Stimulated activated naive CD8-positive, alpha-beta T cell treated with anti-CD3 and anti-CD28 coated beads, Interleukin-15, Interleukin-2, amounts not matched to agents 100 ng/mL and 50 ng/mL, for 24 hours (primary cell): ENCODE measurements at regions not wholly inside any gene's neighbourhood (a gene's known extent, or its start where the extent isn't known, plus 50 kb on each side); places are given as distances from the start of the nearest gene placed in this dataset.
"Not testable (repeated sequence)": the region's sequence is repeated elsewhere in the genome, so short reads cannot be mapped to it uniquely, and the experiment has no call there.

Source experiments
- H3K27ac Mint-ChIP-seq: one replicate; pipeline ENCODE4 v1.8.0; 2021; ENCODE audit warnings: mild to moderate bottlenecking, mixed read lengths
- H3K27me3 Mint-ChIP-seq: one replicate; pipeline ENCODE4 v1.8.0; 2021; ENCODE audit warnings: mixed read lengths
- H3K36me3 Mint-ChIP-seq: one replicate; pipeline ENCODE4 v1.8.0; 2021; ENCODE audit warnings: low read depth, mixed read lengths
- H3K4me1 Mint-ChIP-seq: one replicate; pipeline ENCODE4 v1.8.0; 2021; ENCODE audit warnings: low read depth, mixed read lengths
- H3K4me3 Mint-ChIP-seq: one replicate; pipeline ENCODE4 v1.8.0; 2021; ENCODE audit warnings: mild to moderate bottlenecking, mixed read lengths
- H3K9me3 Mint-ChIP-seq: one replicate; pipeline ENCODE4 v1.8.0; 2021; ENCODE audit warnings: mixed read lengths

DNA sequence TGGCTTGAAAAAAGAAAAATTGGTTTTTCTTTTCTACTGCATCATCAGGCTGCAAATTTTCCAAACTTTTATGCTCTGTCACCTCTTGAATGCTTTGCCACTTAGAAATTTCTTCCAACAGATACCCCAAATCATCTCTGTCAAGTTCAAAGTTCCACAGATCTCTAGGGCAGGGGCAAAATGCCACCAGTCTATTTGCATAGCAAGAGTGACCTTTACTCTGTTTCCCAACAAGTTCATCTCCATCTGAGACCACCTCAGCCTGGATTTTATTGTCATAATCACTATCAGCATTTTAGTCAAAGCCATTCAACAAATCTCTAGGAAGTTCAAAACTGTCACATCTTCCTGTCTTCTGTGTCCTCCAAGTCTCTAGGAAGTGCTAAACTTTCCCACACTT lies 240.3 kb downstream of the DPY19L2 start:
- H3K9me3 Mint-ChIP-seq, H3K4me1 Mint-ChIP-seq, H3K36me3 Mint-ChIP-seq, H3K4me3 Mint-ChIP-seq, H3K27me3 Mint-ChIP-seq, H3K27ac Mint-ChIP-seq: not testable (repeated sequence)

DNA sequence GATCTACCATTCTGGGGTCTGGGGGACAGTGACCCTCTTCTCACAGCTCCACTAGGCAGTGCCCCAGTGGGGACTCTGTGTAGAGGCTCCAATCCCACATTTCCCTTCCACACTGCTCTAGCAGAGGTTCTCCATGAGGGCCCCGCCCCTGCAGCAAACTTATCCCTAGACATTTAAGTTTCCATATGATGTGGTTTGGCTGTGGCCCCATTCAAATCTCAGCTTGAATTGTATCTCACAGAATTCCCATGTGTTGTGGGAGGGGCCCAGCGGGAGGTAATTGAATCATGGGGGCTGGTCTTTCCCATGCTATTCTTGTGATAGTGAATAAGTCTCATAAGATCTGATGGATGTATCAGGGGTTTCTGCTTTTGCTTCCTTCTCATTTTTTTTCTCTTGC lies 241.3 kb downstream of the DPY19L2 start:
- not testable (repeated sequence) for H3K36me3 Mint-ChIP-seq, H3K9me3 Mint-ChIP-seq, H3K4me1 Mint-ChIP-seq

DNA sequence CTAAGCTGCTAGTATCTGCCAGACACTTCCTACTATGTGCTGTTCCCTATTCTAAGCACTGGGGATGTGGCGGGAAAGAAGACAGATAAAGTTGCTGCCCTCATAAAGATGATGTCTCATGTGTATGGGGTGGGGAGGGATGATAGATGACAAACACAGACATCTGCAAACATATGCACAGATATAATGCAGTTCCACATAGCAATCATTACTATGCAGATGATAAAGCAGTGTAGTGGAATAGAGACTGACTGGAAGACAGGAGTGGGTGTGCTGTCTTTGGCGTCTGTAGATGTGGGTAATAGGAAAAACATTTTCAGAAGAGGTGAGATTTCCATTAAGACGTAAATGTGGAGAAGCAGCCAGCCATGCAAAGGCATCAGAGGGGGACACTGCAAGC lies 243.6 kb downstream of the DPY19L2 start:
- H3K27ac Mint-ChIP-seq, result no peak overlapping the region
- no peaks in the 10 kb centered on the region for H3K4me1 Mint-ChIP-seq
- H3K36me3 Mint-ChIP-seq, result no peaks in the 10 kb centered on the region
- H3K27me3 Mint-ChIP-seq, result peaks cover 4% of the 10 kb centered on the region
- H3K4me3 Mint-ChIP-seq, result no peak overlapping the region
- H3K9me3 Mint-ChIP-seq, result no peaks in the 10 kb centered on the region

More for the DNA sequence above, 241.3 kb downstream of the DPY19L2 start:
- H3K27me3 Mint-ChIP-seq, H3K4me3 Mint-ChIP-seq, H3K27ac Mint-ChIP-seq: not testable (repeated sequence)

DNA sequence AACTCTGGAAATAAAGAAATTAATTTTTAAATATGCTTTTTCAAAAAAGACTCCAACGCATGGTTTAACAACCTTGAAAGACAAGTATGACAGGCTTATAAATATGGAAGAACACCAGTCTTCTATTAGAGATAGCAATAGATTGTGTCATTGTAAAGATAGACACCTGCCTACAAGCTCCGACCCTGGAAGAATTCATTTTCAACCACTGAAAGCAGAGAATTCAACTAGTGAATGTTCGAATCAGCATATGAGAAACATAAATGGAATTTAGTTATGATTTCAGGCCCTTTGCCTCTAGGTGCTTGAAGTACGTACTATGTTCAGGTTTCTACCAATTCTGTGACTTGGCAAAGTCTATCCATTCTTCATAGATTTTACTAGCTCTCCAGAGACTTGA lies 244.5 kb downstream of the DPY19L2 start:
- Mint-ChIP-seq H3K4me1 (no peaks in the 10 kb centered on the region), H3K27me3 (peaks cover 4% of the 10 kb centered on the region), H3K9me3 (no peaks in the 10 kb centered on the region), H3K27ac (no peak overlapping the region), H3K4me3 (no peak overlapping the region), H3K36me3 (no peaks in the 10 kb centered on the region)

DNA sequence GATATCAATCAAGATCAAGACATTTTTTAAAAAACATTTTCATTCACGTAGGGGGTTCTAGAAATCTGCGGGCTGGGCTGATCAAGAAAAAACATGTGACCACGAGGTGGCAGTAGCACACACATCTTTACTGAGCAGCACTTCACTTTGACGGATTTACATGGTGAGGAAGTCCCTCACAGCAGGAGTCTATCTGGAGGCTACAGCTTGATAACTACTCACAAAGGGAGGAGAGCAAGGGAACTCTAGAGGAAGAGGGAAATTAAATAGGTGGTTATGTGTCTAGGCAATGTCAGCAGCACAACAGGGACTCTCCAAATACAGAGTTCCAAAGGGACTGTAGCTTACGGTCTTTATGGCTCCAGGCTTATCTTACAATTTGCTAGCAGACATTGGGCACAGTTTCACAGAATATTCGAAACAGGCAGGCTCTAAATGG lies 248.1 kb downstream of the DPY19L2 start:
- Mint-ChIP-seq H3K4me1 (no peaks in the 10 kb centered on the region), H3K27me3 (peaks cover 4% of the 10 kb centered on the region), H3K36me3 (no peaks in the 10 kb centered on the region), H3K9me3 (no peaks in the 10 kb centered on the region), H3K4me3 (no peak overlapping the region), H3K27ac (no peak overlapping the region)

DNA sequence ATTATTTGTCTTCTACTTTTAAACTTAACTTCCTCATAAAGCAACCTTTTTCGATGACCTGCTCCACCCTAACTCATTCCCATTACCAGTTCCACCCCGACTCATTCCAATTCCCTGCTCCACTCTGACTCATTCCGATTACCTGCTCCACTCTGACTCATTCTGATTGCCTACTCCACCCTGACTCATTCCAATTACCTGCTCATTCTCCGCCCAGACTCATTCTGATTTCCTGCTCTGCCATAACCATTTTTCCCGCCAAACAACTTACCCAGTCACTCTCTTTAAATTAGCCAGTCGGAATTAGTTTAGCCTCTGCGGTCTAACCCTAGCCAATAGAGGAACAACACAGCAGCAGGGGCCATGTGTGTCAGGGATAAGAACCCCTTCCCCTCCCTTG lies 249.1 kb downstream of the DPY19L2 start:
- no peak overlapping the region for H3K4me3 Mint-ChIP-seq
- H3K27ac Mint-ChIP-seq, result peak overlapping the region; percentile 0
- H3K27me3 Mint-ChIP-seq, result no peaks in the 10 kb centered on the region
- H3K36me3 Mint-ChIP-seq, result peaks cover 4% of the 10 kb centered on the region
- peaks cover 4% of the 10 kb centered on the region for H3K9me3 Mint-ChIP-seq
- H3K4me1 Mint-ChIP-seq, result no peaks in the 10 kb centered on the region

DNA sequence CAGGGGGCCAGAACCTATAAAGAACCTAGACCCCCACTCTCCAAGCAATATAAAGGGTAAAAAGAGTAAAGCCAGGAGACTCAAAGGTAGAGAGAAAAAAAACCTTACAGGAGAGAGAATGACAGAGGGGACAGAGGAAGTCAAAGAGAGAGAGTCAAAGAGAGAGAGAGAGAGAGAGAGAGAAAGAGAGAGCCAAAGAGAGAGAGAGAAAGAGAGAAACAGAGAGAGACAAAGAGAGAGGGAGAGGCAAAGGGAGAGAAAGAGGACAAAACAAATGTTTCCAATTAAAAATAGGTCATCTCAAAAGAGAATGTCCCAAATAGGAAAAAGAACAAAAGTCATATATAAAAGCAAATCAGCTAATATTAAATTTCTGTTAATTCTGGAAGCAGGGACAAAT lies 251.5 kb downstream of the DPY19L2 start:
- Mint-ChIP-seq H3K27ac (no peak overlapping the region), H3K4me3 (no peak overlapping the region), H3K9me3 (peaks cover 4% of the 10 kb centered on the region)

DNA sequence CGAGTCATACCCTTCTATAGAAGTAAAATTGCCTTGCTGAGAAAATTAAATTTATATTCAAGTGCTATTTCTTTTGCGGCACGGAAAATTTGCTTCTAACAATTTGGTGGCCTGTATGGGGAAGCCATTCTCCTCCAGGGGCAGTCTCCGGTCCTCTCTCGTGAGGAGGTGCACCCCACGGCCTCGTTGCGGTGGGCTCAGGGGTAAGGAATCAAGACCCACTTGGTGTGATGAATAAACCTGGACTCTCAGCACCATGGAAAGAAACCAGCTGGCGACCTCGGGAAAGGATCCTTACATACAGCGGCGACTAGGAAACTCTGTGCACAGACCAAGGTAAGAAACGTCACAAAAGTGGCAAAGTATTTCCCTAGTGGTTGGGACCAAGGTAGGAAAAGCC lies 252.9 kb downstream of the DPY19L2 start:
- Mint-ChIP-seq H3K27me3 (no peaks in the 10 kb centered on the region), H3K36me3 (peaks cover 4% of the 10 kb centered on the region), H3K4me1 (no peaks in the 10 kb centered on the region), H3K4me3 (no peak overlapping the region), H3K9me3 (peaks cover 4% of the 10 kb centered on the region), H3K27ac (no peak overlapping the region)

More for the DNA sequence above, 251.5 kb downstream of the DPY19L2 start:
- H3K36me3 Mint-ChIP-seq, result peaks cover 4% of the 10 kb centered on the region
- H3K4me1 Mint-ChIP-seq, result no peaks in the 10 kb centered on the region
- no peaks in the 10 kb centered on the region for H3K27me3 Mint-ChIP-seq

DNA sequence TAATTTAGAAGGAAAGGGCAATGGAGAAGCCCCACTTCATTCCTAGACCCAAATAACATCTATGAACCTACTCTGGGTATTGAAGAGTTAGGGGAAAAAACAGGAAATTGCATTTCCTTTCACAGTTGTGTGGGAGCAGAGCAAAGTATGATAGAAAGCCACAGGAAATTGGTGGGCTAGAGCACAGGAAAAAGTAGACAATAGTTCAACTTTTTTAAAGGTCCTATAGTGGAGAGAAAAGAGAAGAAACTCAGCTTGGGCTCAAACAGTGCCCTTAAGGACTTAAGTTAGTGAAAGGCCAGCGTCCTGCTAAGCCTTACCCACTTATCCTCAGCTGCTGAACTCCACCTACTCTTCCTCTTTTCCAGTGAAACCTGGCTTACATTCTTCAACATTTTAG lies 258.1 kb downstream of the DPY19L2 start:
- Mint-ChIP-seq H3K4me3 (no peak overlapping the region), H3K27me3 (no peaks in the 10 kb centered on the region), H3K4me1 (no peaks in the 10 kb centered on the region), H3K9me3 (peaks cover 4% of the 10 kb centered on the region), H3K36me3 (peaks cover 4% of the 10 kb centered on the region), H3K27ac (no peak overlapping the region)

DNA sequence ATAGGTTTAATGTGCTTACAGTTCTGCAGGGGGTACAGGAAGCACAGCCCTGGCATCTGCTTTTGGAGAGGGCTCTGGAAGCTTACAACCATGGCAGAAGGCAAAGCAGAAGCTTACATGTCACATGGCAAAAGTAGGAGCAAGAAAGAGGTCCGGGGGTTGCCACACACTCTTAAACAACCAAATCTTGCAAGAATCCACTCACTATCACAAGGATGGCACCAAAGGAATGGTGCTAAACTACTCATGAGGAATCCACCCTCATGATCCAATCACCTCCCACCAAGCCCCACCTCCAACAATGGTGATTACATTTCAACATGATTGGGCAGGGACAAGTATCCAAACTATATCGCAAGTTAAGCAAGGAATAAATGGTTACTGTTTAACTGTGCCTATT lies 255.8 kb upstream of the AVPR1A start:
- Mint-ChIP-seq H3K4me3 (no peak overlapping the region), H3K9me3 (no peaks in the 10 kb centered on the region), H3K36me3 (no peaks in the 10 kb centered on the region), H3K4me1 (no peaks in the 10 kb centered on the region), H3K27ac (no peak overlapping the region), H3K27me3 (no peaks in the 10 kb centered on the region)

DNA sequence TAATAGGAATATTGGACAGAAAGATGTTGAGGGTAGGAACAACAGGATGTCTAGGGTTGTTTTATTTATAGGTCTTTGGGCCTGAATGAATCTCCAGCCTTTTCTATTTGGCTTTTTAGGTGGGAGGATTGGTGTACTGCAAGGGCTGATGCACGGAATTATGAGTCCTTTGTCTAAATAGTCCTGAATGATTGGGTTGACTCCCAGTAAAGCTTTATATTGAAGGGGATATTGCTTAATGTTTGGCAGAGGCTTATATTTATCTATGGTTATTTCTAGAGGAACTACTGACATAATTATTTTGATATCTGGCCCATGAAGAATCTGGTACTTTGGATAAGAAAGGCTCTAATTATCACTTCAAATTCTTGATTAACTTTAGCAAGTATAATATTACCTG lies 253.6 kb upstream of the AVPR1A start:
- no peaks in the 10 kb centered on the region for H3K36me3 Mint-ChIP-seq
- no peaks in the 10 kb centered on the region for H3K27me3 Mint-ChIP-seq
- no peak overlapping the region for H3K27ac Mint-ChIP-seq
- no peak overlapping the region for H3K4me3 Mint-ChIP-seq
- no peaks in the 10 kb centered on the region for H3K9me3 Mint-ChIP-seq
- H3K4me1 Mint-ChIP-seq, result no peaks in the 10 kb centered on the region

DNA sequence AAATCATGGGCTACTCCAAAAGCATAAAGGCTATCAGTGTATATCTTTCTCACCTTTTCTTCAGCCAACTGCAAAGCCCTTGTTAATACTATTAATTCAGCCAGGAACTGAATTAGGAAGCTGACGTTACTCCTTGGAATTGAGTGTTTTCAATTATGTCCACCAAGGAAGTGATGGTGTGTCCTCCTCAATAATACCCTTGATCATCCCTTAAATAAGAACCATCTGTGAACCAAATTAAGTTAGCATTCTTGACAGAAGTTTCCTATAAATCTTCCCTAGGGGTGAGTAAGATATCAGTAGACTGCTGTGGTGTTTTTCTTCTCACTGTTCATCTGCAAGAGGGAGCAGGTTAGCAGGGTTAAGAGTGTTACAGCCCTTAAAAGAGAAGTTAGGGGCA lies 252.3 kb upstream of the AVPR1A start:
- H3K9me3 Mint-ChIP-seq, result no peaks in the 10 kb centered on the region
- H3K27ac Mint-ChIP-seq, result no peak overlapping the region
- H3K4me3 Mint-ChIP-seq, result no peak overlapping the region
- no peaks in the 10 kb centered on the region for H3K36me3 Mint-ChIP-seq
- H3K4me1 Mint-ChIP-seq, result no peaks in the 10 kb centered on the region
- no peaks in the 10 kb centered on the region for H3K27me3 Mint-ChIP-seq

DNA sequence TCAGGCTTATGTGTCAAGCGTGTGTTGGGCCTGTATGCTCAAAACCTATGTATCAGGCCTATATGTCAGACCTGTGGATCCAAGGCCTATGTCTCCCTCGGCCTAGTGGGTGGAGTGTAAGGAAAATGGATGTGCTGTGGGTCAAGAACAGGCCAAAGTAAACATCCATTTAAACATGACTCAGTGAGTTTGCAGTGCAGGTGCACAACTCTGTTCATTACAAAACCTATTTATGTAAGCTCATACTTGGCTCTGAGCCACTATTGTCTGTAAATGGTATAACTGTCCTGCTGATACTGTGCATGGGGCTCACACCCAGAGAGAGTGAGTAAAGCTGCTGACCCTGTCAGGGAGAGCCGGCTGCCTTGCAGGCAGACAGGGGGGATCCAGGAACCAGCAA lies 249.7 kb upstream of the AVPR1A start:
- Mint-ChIP-seq H3K4me3 (no peak overlapping the region), H3K4me1 (no peaks in the 10 kb centered on the region), H3K9me3 (no peaks in the 10 kb centered on the region), H3K27ac (no peak overlapping the region), H3K36me3 (no peaks in the 10 kb centered on the region), H3K27me3 (no peaks in the 10 kb centered on the region)

DNA sequence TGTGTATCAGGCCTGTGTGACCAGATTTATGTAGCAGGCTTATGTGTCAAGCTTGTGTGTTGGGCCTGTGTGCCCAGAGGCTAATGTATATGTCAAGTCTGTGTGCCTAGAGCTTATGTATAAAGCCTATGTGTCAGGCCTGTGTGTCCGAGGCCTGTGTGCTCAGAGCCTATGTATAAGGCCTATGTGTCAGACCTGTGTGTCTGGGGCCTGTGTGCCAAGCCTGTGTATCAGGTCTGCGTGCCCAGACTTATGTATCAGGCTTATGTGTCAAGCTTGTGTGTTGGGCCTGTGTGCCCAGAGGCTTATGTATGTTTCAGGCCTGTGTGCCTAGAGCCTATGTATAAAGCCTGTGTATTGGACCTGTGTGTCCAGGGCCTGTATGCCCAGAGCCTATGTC lies 249.3 kb upstream of the AVPR1A start:
- no peaks in the 10 kb centered on the region for H3K4me1 Mint-ChIP-seq
- no peak overlapping the region for H3K4me3 Mint-ChIP-seq
- no peaks in the 10 kb centered on the region for H3K36me3 Mint-ChIP-seq
- H3K9me3 Mint-ChIP-seq, result no peaks in the 10 kb centered on the region
- no peak overlapping the region for H3K27ac Mint-ChIP-seq
- no peaks in the 10 kb centered on the region for H3K27me3 Mint-ChIP-seq

DNA sequence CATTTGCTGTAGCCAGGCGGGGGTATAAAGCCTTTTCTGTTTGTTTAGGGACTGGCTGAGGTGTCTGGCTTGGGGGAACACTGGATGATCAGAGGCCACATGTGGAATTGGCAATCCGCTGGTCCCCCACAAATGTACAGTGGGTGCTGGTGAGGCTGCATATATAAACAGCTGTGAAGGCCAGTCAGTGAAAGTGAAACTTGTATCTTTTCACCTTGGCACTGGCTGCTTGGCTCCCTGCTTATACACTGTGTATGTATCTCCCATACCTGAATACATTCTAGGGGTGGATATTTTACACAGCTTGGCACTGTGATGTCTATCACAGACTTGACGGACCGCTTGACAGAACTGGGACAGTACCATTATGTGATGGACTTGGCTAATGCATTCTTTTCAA lies 246.8 kb upstream of the AVPR1A start:
- Mint-ChIP-seq H3K4me1 (no peaks in the 10 kb centered on the region), H3K36me3 (no peaks in the 10 kb centered on the region), H3K27me3 (no peaks in the 10 kb centered on the region), H3K27ac (no peak overlapping the region), H3K9me3 (no peaks in the 10 kb centered on the region), H3K4me3 (no peak overlapping the region)

DNA sequence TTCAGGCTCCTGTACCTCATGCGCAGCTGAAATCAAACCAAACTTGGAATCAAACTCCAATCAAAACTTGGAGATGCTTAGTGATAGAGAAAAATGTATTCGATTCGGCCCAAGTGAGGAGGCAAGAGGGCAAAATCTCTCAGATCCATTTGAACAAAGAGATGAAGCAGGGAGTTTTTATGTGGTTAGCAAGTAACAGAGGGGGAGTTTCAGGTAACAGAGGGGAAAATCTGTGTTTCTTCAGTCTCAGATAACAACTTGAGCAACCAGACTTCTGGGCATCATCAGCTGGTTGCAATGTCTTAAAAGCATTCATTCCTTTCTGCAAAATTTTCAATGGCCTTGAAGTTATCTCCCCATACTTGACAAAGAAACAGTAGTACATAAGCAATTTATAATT lies 245.1 kb upstream of the AVPR1A start:
- no peak overlapping the region for H3K4me3 Mint-ChIP-seq
- H3K27ac Mint-ChIP-seq, result no peak overlapping the region
- H3K27me3 Mint-ChIP-seq, result no peaks in the 10 kb centered on the region
- no peaks in the 10 kb centered on the region for H3K9me3 Mint-ChIP-seq
- no peaks in the 10 kb centered on the region for H3K4me1 Mint-ChIP-seq
- no peaks in the 10 kb centered on the region for H3K36me3 Mint-ChIP-seq

DNA sequence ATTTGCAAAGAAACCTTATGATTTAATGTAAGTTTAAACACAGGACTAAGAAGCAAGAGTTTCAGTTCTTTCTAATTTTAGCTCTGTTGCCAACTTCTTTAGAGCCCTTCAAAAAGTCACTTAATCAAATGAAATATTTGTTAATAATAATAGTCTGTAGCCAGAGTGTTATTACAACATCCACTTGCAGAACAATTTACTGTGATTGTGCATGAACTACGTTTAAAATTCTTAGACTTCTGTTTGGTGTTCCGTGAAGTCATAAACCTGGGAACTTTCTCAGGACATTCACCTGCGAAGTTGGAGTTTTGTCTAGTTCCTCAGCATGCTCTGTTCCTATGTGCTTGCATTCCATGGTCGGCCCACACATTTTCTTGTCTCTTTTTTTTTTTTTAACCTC lies 244.0 kb upstream of the AVPR1A start:
- no peaks in the 10 kb centered on the region for H3K36me3 Mint-ChIP-seq
- no peak overlapping the region for H3K4me3 Mint-ChIP-seq
- H3K27ac Mint-ChIP-seq, result no peak overlapping the region
- H3K9me3 Mint-ChIP-seq, result no peaks in the 10 kb centered on the region
- H3K4me1 Mint-ChIP-seq, result no peaks in the 10 kb centered on the region
- H3K27me3 Mint-ChIP-seq, result no peaks in the 10 kb centered on the region
